ENCODE measurements at regions not wholly inside any gene's neighbourhood (a gene's known extent, or its start where the extent isn't known, plus 50 kb on each side); places are given as distances from the start of the nearest gene placed in this dataset.
"Not testable (repeated sequence)": the region's sequence is repeated elsewhere in the genome, so short reads cannot be mapped to it uniquely, and the experiment has no call there.

DNA sequence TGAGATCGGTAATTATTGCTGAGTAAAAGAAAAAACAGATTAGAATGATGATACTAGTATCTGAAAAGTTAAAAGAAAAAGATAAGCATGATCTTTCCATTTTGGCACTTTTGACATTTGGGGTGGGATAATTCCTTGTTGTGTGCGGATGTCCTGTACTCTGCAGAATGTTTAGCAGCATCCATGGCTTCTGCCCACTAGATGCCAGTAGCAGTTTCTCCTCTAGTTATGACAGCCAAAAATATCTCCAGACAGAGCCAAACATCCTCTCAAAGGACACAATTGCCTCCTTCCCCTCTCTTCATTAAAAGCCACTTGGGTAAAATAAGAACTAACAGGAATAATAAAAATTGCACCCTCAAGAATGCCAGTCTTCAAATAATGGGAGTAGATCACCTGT is 468.8 kb upstream of the GRM7 start:
- no peak for DNase-seq

GRCh38 chr3:6394944-6395343 is 466.0 kb upstream of the GRM7 start:
- no peak for DNase-seq

GRCh38 chr3:6396631-6397030 is 464.3 kb upstream of the GRM7 start:
- DNase-seq, result no peak

- not testable (repeated sequence) for DNase-seq
Observed at GRCh38 chr3:6402666-6403065, 458.2 kb upstream of the GRM7 start.

DNA sequence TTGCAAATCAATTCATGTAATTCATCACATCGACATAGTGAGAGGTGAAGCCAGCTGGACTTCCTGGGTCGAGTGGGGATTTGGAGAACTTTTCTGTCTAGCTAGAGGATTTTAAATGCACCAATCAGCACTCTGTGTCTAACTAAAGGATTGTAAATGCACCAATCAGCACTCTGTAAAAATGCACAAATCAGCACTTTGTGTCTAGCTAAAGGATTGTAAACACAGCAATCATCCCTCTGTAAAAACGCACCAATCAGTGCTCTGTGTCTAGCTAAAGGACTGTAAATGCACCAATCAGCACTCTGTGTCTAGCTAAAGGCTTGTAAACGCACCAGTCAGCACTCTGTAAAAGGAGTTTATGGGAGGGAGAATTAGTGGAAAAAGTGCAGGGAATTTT is 454.0 kb upstream of the GRM7 start:
- not testable (repeated sequence) for DNase-seq

DNA sequence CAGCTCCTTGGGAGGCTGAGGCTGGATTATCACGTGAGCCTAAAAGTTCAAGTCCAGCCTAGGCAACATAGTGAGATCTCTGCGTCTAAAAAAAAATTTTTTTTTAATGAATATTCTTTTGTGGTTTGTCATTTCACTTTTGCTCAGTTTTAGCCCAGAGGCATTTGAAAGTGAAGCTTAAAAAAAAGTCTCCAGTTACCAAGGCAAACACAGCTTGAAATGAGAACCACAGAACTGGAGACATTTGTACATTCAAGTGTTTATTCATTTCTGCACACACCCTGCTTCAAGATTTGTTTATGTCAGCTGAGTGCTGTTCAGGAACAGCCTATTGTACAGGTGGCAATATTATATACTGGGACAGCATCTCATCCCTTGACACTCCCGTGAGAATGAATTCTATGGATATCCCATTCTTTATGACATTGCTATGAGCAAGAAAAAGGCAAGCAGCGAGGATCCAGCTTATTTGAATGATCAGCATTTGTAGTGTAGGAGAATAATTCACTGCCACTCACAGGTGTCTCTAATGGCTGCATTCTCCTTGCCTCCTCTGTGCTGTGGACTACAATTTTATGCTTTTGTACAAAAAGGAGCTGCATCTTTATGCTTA is 444.8 kb upstream of the GRM7 start:
- DNase-seq, result no peak

DNA sequence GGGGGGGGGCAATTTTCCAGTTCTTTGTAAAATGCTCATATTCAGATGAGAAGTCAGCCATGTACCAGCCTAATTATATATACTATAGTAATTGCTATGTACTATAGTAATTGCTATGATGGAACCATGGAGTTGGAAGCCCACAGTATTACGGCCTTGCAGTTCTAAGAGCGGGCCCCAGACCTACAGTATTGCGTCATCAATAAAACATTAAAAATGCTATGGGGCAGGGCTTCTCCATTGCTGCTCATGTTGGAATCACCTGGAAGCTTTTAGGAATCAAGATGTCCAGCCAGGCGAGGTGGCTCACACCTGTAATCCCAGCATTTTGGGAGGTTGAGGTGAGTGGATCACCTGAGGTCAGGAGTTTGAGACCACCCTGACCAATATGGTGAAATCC is 443.7 kb upstream of the GRM7 start:
- DNase-seq, result no peak

GRCh38 chr3:6418485-6418884 is 442.4 kb upstream of the GRM7 start:
- DNase-seq, result no peak

GRCh38 chr3:6421666-6422445 is 439.1 kb upstream of the GRM7 start:
- no peak for DNase-seq

DNA sequence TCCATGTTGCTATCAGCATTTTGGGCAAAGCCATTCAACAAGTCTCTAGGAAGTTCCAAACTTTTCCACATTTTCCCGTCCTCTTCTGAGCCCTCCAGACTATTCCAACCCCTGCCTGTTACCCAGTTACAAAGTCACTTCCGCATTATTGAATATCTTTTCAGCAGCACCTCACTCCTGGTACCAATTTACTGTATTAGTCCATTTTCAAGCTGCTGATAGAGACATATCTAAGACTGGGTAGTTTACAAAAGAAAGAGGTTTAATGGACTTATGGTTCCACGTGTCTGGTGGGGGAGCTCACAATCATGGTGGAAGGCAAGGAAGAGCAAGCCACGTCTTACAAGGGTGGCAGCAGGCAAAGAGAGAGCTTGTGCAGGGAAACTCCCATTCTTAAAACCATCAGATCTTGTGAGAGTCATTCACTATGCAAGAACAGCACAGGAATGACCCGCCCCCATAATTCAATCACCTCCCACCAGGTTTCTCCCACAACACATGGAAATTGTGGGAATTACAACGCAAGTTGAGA is 435.6 kb upstream of the GRM7 start:
- no peak for DNase-seq

DNA sequence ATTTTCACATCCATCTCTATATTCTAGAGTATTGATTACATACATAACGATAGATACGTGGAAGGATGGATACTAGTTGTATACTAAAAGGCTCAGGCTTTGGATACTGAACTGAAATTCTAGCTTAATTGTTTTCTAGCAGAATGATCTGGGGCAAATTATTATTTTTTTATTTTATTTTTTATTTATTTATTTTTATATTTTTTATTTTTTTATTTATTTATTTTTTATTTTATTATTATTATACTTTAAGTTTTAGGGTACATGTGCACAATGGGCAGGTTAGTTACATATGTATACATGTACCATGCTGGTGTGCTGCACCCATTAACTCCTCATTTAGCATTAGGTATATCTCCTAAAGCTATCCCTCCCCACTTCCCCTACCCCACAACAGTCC is 432.6 kb upstream of the GRM7 start:
- DNase-seq, result not testable (repeated sequence)

- DNase-seq, result no peak
Observed at GRCh38 chr3:6435951-6436350, 425.0 kb upstream of the GRM7 start.

GRCh38 chr3:6437631-6438030 is 423.3 kb upstream of the GRM7 start:
- no peak for DNase-seq

GRCh38 chr3:6438031-6438430 is 422.9 kb upstream of the GRM7 start:
- DNase-seq, result no peak

- DNase-seq, result no peak
Observed at GRCh38 chr3:6439226-6439625, 421.7 kb upstream of the GRM7 start.

DNA sequence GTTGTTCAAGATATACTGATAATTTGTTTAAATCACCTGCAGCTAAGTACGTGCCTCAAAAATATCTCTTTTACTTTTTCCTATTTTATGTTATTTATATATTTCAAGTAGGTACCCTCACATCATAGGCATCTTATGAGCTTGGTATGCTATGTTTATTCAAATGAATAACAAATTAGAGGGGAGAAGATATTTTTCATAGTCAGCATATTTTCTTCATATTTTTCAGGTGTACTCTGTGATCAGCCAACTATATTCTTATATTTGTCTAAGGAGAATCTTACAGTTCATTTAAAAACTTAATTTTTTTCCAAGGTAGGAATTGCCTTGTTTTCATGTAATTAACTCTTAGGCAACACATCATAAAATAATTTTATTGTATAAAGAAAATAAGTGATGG is 421.1 kb upstream of the GRM7 start:
- DNase-seq, result no peak

DNA sequence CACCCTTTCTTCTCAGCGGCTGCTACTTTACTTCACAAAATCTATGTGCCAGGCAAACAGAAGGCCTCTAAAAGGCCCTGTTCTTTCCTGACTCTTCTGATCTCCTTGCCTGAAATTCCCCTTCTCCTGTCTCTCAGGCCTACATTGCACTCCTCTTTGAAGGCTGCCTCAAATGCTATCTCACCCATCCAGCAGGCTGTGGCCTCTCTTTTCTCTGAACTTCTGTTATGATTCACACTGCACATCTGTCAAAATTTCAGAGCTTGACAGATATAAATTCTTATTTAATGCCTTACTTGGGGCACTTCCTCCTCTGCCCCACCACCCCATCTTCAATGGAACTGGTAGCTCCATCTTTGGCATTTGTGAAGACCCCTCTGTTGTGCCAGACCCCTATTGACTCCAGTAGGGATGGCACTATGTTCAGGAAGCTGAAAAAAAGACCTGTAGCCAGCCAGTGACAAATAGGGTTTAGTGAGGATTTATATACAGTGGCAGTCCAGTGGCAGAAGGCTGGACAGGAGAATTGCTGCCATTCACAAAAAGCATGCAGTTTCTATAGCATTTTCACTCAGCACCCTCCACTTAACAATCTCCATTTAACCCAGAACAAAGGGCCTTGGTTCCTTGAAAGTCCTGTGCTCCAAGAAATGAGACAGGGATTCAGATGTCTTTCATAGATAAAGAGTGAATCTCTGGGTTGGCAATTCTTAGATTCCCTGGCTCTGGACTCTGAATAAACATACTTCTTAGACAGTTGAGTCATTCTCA is 415.8 kb upstream of the GRM7 start:
- DNase-seq, result no peak

GRCh38 chr3:6447166-6447801 is 413.6 kb upstream of the GRM7 start:
- DNase-seq, result no peak

- DNase-seq, result no peak
Observed at GRCh38 chr3:6448011-6448410, 412.9 kb upstream of the GRM7 start.

DNA sequence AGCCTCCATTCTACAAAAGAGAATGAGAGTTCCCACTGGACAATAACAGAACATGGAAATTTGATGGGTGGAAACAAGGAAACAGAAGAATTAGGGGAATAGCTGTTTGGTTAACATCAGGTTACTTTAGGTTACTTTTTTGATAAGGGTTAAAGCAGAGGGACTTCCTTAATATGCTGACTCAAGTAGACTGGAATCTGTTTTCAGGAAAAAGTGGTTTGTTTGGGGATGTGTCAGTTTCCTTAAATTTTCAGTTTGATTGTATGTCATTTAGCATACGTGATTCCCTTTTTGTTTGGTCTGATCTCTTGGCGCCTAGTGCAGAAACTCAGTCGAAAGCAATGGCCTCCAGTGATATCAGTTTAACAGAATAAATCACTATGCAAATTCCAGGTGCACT is 411.8 kb upstream of the GRM7 start:
- DNase-seq, result no peak

DNA sequence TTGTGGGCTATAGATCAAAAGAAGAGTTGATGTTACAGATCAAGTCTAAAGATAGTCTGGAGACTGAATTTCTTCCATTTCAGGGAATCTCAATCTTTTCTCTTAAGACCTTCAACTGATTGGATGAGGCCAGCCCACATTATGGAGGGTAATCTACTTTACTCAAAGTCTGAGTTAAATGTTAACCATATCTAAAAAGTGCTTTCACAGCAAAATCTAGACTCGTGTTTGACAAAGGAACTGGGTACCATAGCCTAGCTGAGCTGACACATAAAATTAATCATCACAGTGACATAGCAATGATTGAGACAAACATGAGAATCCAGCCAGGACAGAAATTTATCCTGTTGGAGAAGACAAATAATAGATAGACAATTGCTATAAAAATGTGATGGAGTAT is 407.9 kb upstream of the GRM7 start:
- DNase-seq, result no peak

GRCh38 chr3:6455031-6455430 is 405.9 kb upstream of the GRM7 start:
- no peak for DNase-seq

DNA sequence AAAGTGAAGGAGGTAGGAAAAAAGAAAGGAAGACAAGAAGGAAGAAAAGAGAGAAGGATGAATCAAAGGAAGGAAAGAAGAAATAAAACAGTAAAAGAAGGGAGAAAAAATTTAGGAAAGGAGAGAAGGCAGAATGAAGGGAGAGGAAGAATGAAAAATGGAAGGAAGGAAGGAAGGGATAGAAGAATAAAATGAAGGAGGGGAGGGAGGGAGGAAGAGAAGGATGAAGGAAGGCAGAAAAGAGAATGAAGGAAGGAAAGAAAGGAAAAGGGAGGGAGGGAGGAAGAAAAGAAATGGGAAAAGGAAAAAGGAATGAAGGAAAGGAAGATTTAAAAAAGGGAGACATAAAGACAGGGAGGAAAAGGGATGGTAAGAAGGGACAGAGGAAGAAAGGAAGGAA is 393.7 kb upstream of the GRM7 start:
- DNase-seq, result no peak
